Stimulated activated naive CD8-positive, alpha-beta T cell treated with anti-CD3 and anti-CD28 coated beads, Interleukin-15, amount 100 ng/mL, for 72 hours (primary cell): ENCODE measurements at regions not wholly inside any gene's neighbourhood (a gene's known extent, or its start where the extent isn't known, plus 50 kb on each side); places are given as distances from the start of the nearest gene placed in this dataset.

Experiments used
- ATAC-seq: fragments of 150-1000 bp; cut with Tn5 transposase; 2 replicates; pipeline ENCODE4 v1.10.0; 2021; ENCODE audit warnings: mild to moderate bottlenecking, moderate library complexity
- DNase-seq, 2 donors: peaks; one replicate each; pipeline ENCODE4 v3.0.0; 2021 to 2022
- H3K27ac Mint-ChIP-seq, 2 donors: one replicate each; pipeline ENCODE4 v1.8.0; 2022; ENCODE audit warnings: mild to moderate bottlenecking in 2 of 2, mixed read lengths in 2 of 2, moderate library complexity in 2 of 2
- H3K27me3 Mint-ChIP-seq: one replicate; pipeline ENCODE4 v1.8.0; 2022; ENCODE audit warnings: mixed read lengths
- H3K4me1 Mint-ChIP-seq: one replicate; pipeline ENCODE4 v1.8.0; 2022; ENCODE audit warnings: mild to moderate bottlenecking, mixed read lengths
- H3K4me3 Mint-ChIP-seq, 2 donors: one replicate each; pipeline ENCODE4 v1.8.0; 2022; ENCODE audit warnings: mild to moderate bottlenecking in 2 of 2, mixed read lengths in 2 of 2, moderate library complexity in 1 of 2
- H3K9me3 Mint-ChIP-seq, 2 donors: one replicate each; pipeline ENCODE4 v1.8.0; 2022; ENCODE audit warnings: mixed read lengths in 2 of 2

GRCh38 chr3:56989169-56989976, 71.1 kb upstream of the SPATA12 start:
- ATAC-seq (no peak), DNase-seq (no peak)
- Mint-ChIP-seq H3K27me3 (peaks cover 19% of the 10 kb centered on the region), H3K9me3 (no peaks in the 10 kb centered on the region), H3K27ac (peak overlapping the region in 1 of 2 donors; percentile 72), H3K4me1 (peaks cover 40% of the 10 kb centered on the region), H3K4me3 (no peak overlapping the region)

- no peaks in the 10 kb centered on the region for H3K9me3 Mint-ChIP-seq
- peaks cover 47% of the 10 kb centered on the region for H3K4me1 Mint-ChIP-seq
- ATAC-seq (peak; percentile 57), DNase-seq (peak; percentile 59 to 61)
- H3K27ac Mint-ChIP-seq, result no peak overlapping the region
- H3K27me3 Mint-ChIP-seq, result peaks cover 19% of the 10 kb centered on the region
- no peak overlapping the region for H3K4me3 Mint-ChIP-seq
These were observed 71.9 kb upstream of the SPATA12 start for GRCh38 chr3:56988458-56989168.

GRCh38 chr3:56987238-56987895, 73.1 kb upstream of the SPATA12 start:
- ATAC-seq (peak; percentile 59), DNase-seq (peak in 1 of 2 donors; percentile 29)
- Mint-ChIP-seq H3K27ac (peak overlapping the region in 1 of 2 donors; percentile 94), H3K4me3 (no peak overlapping the region), H3K27me3 (peaks cover 19% of the 10 kb centered on the region), H3K9me3 (no peaks in the 10 kb centered on the region), H3K4me1 (peaks cover 59% of the 10 kb centered on the region)

GRCh38 chr3:56986347-56986746, 74.1 kb upstream of the SPATA12 start:
- H3K27ac Mint-ChIP-seq, result no peak overlapping the region
- peaks cover 18% of the 10 kb centered on the region for H3K27me3 Mint-ChIP-seq
- ATAC-seq (no peak), DNase-seq (no peak)
- H3K9me3 Mint-ChIP-seq, result no peaks in the 10 kb centered on the region
- H3K4me1 Mint-ChIP-seq, result peaks cover 65% of the 10 kb centered on the region
- no peak overlapping the region for H3K4me3 Mint-ChIP-seq

GRCh38 chr3:56985878-56986277, 74.6 kb upstream of the SPATA12 start:
- peak overlapping the region in 1 of 2 donors; percentile 74 for H3K27ac Mint-ChIP-seq
- ATAC-seq, result peak; percentile 59
- H3K9me3 Mint-ChIP-seq, result no peaks in the 10 kb centered on the region
- peaks cover 14% of the 10 kb centered on the region for H3K27me3 Mint-ChIP-seq
- DNase-seq, result no peak
- peaks cover 70% of the 10 kb centered on the region for H3K4me1 Mint-ChIP-seq
- H3K4me3 Mint-ChIP-seq, result peak overlapping the region; percentile 7 to 9

GRCh38 chr3:56985460-56985859, 75.0 kb upstream of the SPATA12 start:
- no peaks in the 10 kb centered on the region for H3K9me3 Mint-ChIP-seq
- DNase-seq (no peak), ATAC-seq (no peak)
- peaks cover 11% of the 10 kb centered on the region for H3K27me3 Mint-ChIP-seq
- H3K27ac Mint-ChIP-seq, result no peak overlapping the region
- H3K4me3 Mint-ChIP-seq, result peak overlapping the region in 1 of 2 donors; percentile 9
- peaks cover 74% of the 10 kb centered on the region for H3K4me1 Mint-ChIP-seq

- Mint-ChIP-seq H3K27ac (no peak overlapping the region), H3K4me1 (peaks cover 81% of the 10 kb centered on the region), H3K9me3 (no peaks in the 10 kb centered on the region), H3K4me3 (no peak overlapping the region), H3K27me3 (no peaks in the 10 kb centered on the region)
- no peak for DNase-seq
- no peak for ATAC-seq
These were observed 77.0 kb upstream of the SPATA12 start for GRCh38 chr3:56983427-56983826.

GRCh38 chr3:56981445-56982230, 78.8 kb upstream of the SPATA12 start:
- no peak overlapping the region for H3K4me3 Mint-ChIP-seq
- peaks cover 63% of the 10 kb centered on the region for H3K4me1 Mint-ChIP-seq
- ATAC-seq (no peak), DNase-seq (no peak)
- no peak overlapping the region for H3K27ac Mint-ChIP-seq
- no peaks in the 10 kb centered on the region for H3K9me3 Mint-ChIP-seq
- no peaks in the 10 kb centered on the region for H3K27me3 Mint-ChIP-seq

GRCh38 chr3:56980798-56981390, 79.6 kb upstream of the SPATA12 start:
- H3K4me3 Mint-ChIP-seq, result no peak overlapping the region
- DNase-seq (peak; percentile 40 to 76), ATAC-seq (peak; percentile 97)
- H3K4me1 Mint-ChIP-seq, result peaks cover 56% of the 10 kb centered on the region
- H3K27me3 Mint-ChIP-seq, result no peaks in the 10 kb centered on the region
- no peak overlapping the region for H3K27ac Mint-ChIP-seq
- no peaks in the 10 kb centered on the region for H3K9me3 Mint-ChIP-seq

- ATAC-seq, result peak; percentile 73
- DNase-seq, result no peak
- no peaks in the 10 kb centered on the region for H3K9me3 Mint-ChIP-seq
- no peak overlapping the region for H3K4me3 Mint-ChIP-seq
- H3K27ac Mint-ChIP-seq, result no peak overlapping the region
- H3K4me1 Mint-ChIP-seq, result peaks cover 49% of the 10 kb centered on the region
- no peaks in the 10 kb centered on the region for H3K27me3 Mint-ChIP-seq
These were observed 80.2 kb upstream of the SPATA12 start for GRCh38 chr3:56980243-56980642.

GRCh38 chr3:56979791-56980190, 80.7 kb upstream of the SPATA12 start:
- Mint-ChIP-seq H3K27ac (no peak overlapping the region), H3K4me1 (peaks cover 48% of the 10 kb centered on the region), H3K27me3 (no peaks in the 10 kb centered on the region), H3K9me3 (no peaks in the 10 kb centered on the region), H3K4me3 (no peak overlapping the region)
- ATAC-seq (no peak), DNase-seq (no peak)

GRCh38 chr3:56977561-56977889, 82.9 kb upstream of the SPATA12 start:
- Mint-ChIP-seq H3K4me1 (peaks cover 30% of the 10 kb centered on the region), H3K9me3 (no peaks in the 10 kb centered on the region), H3K27me3 (no peaks in the 10 kb centered on the region), H3K27ac (no peak overlapping the region), H3K4me3 (no peak overlapping the region)
- no peak for ATAC-seq
- no peak for DNase-seq

- ATAC-seq (no peak), DNase-seq (no peak)
- Mint-ChIP-seq H3K27me3 (no peaks in the 10 kb centered on the region), H3K9me3 (no peaks in the 10 kb centered on the region), H3K4me1 (peaks cover 28% of the 10 kb centered on the region), H3K27ac (no peak overlapping the region), H3K4me3 (no peak overlapping the region)
These were observed 83.6 kb upstream of the SPATA12 start for GRCh38 chr3:56976651-56977560.

- Mint-ChIP-seq H3K4me1 (peaks cover 17% of the 10 kb centered on the region), H3K27ac (no peak overlapping the region), H3K4me3 (no peak overlapping the region), H3K9me3 (no peaks in the 10 kb centered on the region), H3K27me3 (no peaks in the 10 kb centered on the region)
- DNase-seq (no peak), ATAC-seq (no peak)
These were observed 84.9 kb upstream of the SPATA12 start for GRCh38 chr3:56975567-56975966.
